HG03175 (cell line): ENCODE measurements at regions not wholly inside any gene's neighbourhood (a gene's known extent, or its start where the extent isn't known, plus 50 kb on each side); places are given as distances from the start of the nearest gene placed in this dataset.

Experiments used
- ATAC-seq: cut with Tn5 transposase; IDR thresholded peaks from one replicate; pipeline ENCODE4 v1.9.1; 2021; ENCODE audit warnings: mild to moderate bottlenecking, moderate library complexity; ENCODE audit not compliant: unreplicated experiment

DNA sequence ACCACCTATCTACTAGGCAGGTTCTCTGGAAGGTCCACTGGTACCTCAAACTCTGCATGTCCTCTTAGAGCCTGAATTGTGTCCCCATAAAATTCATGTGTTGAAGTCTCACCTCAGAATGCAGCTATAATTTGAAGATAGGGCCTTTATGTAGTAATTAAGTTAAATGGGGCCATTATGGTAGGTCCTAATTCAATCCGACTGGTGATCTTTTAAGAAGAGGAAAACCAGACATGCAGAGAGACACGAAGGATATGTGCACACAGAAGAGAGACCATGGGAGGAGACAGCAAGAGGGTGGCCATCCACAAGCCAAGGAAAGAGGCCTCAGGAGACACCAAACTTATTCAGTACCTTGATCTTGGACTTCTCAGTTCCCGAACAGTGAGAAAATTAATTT lies 345.4 kb downstream of the ENC1 start:
- no peak for ATAC-seq

DNA sequence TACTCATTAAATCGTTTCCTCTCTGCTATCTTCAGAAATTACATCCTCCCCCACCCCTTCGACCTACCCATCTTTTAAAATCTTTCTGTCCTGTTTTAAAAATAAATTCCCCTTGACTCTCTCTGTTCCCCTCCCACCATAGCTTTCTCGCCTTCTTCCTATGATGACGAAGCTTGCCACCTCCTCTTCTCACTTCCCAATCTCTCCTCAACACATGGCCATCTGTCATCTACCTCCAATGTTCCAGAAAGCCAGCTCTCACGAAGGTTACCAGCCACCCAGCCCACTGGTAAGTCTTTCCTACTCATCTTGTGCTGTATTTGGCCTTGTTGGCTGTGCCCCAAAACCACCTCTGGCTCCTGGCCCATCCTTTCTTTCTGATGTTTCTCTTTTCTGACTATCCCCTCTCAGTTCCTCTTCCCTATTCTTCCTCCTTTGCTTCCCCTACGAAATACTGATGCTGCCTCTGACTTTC lies 346.3 kb downstream of the ENC1 start:
- peak; percentile 62 for ATAC-seq

DNA sequence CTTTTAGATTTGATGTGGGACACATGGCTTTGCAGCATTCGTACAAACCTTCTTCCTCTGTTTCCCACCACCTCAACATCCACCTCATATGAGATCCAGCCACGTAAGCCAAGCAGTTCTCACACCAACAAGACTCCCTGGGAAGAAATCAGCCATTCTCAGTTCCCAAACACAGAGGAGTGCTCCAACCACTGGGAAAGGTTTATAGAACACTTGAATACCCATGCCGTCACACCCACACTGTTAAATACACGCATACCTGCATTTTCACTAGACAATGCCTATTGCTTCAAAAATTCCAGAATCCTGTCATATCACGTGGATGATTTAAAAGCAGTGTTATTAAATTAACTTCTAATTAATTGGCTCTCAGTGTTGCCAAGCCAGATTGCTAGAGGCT lies 347.3 kb downstream of the ENC1 start:
- ATAC-seq: no peak

DNA sequence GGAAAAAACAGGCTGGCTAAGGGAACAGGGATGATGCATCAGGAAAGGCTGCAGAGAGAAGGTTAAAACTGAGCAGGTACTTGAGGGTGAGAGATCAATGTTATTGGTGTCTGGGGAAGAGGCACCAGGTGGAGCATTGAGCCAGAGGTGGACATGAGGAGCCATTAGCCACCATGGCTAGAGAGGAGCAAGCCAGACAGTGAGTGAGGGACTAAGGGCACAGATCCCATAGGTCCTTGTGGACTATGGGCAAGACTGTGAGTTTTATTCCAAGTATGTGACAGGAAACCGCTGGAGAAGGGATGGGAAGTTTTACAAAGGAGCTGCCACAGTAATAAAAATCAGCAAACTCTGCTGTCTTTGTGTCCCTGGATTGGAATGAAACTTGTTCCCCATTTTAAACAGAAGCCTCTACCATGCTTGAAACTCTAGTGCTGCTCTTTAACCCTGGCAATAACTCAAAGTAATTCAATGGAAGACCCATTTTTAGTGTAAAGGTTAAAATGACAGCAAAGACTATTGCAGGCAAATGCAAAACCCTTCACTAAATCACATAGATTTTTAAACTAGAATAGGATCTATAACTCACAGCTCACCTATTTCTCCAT lies 349.8 kb downstream of the ENC1 start:
- no peak for ATAC-seq

DNA sequence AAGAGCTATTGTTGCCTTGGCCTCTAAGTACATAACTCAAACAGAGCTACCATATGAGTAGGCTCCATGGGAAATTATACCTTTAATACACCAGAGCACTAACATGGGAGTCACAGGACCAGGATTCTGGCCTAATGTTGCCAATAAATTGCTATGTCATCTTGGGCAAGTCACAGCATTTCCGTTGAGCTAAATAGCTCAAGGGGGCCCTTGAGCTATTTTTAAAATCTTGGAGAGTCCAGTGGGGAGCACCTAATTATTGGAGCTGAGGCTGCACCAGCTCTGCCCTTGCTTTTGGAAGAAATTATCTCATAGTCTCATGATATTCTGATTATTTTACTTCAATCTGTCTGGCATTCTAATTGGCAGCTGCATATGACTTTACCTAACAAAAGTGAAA lies 350.8 kb downstream of the ENC1 start:
- no peak for ATAC-seq

DNA sequence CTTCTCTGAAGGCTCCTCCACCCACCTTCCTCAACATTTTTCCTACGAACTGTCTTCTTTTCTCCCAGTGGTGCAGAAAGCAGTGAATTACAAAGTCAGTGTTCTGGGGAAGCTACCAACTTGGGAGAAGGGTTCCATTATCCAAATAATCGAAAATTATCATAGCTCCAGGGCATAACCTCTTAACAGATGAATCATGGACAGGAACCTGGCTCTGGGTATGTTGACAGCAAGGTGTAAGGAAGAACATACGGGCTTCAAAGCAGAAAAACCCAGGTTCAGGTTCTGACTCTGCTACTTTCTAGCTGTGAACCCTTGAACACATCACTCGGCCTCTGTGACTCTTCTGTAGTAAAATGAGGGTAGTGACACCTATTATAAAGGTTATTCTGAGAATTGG lies 351.3 kb downstream of the ENC1 start:
- ATAC-seq: no peak

DNA sequence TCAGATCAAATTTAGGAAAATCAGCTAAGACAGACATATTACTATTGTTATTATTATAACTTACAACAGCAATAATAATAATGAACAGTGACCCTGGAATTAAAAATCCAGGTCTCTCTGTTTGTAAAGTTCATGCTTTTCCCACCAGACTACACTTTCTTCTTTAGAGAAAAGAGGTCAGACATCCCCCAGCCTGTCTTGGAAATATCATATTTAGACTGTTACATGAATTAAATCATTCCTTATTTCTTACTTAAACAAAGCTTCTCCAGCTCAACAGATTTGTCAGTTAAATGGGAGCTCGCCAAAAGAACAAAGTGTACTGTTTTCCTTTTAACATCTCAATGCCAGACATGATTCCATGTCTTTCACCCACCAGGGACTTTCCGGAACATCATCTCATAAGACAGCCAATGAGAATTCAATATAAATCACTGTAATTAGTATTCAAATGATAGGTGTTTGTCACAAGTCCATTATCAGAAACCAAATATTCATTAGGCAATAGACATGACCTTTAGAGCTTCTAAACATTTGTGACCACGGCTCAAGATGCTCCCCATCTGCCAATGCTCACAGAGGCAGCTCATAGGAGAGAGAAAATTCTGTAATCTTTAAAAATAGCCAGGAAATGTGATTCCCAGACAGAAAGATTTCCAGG lies 351.9 kb downstream of the ENC1 start:
- ATAC-seq: no peak

DNA sequence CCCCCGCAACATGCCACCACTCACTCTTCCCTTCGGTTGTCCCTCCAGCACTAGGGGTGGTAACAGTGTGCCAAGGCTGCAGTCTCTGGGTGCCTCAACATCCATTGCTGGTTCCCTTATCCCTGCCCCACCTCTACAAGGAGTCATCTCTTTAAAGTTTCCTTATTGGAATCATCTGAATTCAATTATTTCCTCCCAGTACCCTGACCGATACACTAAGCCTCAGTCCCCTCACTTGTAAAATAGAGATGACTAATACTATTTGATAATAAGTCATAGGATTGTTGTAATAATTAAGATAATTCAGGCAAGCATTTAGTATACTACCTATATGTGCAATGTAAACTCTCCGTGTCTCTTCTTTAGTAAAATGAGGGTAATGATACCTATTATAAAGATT lies 352.5 kb downstream of the ENC1 start:
- no peak for ATAC-seq

DNA sequence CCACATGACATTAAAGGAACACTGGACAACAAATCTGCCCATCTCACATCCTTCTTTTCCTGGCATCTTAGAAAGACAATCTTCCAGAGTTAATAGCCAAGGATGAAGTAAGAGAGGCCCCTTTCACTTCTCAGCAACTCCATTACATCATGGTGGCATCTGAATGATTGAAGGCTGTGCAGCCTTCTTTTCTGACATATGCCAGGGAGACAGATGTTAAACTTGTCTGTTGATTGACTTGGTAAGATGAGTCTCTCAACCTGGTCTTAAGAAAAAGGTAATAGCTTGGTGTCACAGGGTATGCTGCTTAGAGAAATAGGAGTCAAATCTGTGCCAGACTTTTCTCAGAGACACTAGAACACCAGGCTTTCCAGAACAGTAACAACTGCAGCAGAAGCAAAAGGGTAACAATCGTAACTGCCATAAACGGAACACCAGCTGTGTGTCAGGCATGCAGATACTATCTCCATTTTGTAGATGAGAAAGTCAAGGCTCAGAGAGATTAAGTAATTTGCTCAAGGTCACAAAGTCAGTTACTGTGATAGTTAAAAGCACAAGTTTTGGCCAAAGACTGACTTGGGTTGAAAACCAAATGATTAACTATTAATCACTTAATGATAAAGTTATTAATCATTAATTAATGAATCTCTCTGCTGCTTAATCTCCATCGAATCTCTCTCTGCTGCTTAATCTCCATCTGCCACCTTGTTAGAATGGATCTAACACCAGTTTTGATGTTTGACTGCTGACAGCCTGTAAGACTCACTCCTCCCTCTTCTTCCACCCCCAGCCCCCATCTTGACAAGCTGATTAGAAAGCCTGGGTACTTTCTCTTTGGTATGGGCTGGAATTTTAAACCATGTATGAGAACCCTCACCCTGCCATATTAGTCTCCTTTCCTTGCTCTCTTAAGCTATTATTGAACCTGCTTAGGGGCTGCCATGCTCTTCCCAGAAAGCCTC lies 353.5 kb downstream of the ENC1 start:
- no peak for ATAC-seq

DNA sequence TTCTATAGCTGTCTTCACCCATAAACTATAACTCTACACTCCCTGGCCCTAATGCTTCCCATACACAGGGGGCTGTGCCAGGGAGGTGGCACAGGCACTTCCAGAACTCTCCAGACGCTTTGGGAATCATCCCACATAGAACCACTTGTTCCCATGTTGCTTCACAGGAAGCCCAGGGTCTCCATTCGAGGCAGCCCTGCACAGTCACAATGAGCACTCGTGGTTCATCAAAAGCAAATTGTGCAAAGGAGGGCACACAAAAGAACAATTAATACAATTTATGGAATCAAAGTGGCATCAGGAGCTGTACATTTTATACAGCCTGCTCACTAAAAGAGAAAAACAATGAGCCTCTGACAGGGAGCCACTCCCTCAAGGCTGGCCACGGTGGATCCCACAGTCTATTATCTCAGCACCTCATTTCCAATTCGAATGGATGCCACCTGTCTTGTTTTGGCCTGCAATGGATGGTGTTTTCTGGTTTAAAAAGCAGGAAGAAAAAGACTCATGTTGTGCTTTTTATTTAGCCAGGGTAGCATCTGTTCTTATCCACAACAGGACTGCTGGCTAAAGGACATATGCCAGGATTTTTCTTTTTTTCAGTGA lies 354.8 kb downstream of the ENC1 start:
- no peak for ATAC-seq

DNA sequence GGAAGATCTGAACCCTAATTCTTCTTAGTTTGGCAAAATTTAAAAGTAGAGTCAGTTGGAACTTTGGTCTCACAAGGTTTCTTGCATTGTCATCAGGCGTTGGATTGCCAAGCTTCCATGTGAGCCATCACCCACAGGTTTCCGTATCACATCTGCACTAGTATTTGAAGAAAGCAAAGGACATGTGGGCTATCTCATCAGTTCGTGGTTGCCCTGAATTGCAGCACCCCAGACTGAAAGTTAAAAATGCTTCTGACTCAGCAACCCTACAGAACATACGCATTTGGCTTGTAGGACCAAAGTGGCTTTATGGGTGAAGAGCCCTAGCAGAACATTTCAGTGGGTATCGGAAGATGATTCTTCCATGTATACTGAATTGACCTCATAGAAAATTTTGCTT lies 358.0 kb downstream of the ENC1 start:
- ATAC-seq: no peak

DNA sequence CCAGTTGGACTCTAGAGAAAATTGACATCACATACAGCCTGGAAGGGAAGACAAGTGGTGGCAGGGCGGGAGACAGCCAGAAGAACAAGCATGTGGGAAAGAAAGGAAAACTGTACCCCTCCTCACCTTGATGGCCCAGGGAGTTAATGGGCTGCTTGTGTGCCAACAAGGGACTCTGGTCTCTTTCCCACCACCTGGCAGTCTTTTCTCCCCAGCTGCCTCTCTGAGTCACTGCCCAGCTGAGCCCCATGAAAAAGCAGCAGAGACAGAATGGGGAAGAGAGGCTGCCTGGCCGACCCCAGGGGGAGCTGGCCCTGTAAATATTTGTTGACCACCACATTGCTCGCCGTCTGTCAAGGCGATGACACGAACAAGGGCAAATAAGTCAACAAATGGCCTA lies 359.4 kb downstream of the ENC1 start:
- ATAC-seq: no peak

DNA sequence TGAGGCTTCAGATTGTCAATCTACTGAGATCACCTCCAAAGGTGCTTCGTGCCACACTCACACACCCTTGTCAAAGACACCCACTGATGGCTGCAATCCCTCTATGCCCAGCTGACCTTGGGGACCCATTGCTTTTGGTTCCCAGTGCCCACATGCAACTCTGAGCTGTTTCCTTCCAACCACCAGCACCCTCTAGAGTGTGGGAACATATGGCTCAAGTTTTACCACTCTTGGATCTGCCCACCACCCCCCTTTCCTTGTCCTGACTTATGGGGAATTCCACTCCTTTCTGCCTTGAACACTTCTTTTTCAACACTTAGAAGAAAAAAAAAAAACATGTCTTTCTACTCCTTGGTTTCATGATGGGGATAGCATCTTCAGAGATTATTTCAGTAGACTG lies 360.2 kb downstream of the ENC1 start:
- ATAC-seq: no peak

DNA sequence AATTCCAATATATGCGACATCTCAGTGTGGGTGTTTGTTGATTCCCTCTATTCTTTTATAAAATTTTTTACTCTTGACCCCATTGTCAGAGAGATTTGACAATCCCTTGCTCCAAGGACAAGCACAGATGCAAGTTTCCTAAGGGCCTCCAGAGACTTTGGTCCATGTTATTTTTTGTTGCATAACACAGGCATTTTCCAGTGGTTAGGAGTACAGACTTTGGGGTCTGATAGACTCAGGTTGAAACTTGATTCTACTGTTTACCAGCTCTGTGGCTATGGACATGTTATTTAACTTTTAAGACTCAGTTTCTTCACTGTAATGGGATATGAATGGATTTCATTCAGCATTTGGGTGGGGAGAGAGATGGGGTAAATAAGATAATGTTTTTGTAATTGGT lies 361.3 kb downstream of the ENC1 start:
- ATAC-seq: no peak

DNA sequence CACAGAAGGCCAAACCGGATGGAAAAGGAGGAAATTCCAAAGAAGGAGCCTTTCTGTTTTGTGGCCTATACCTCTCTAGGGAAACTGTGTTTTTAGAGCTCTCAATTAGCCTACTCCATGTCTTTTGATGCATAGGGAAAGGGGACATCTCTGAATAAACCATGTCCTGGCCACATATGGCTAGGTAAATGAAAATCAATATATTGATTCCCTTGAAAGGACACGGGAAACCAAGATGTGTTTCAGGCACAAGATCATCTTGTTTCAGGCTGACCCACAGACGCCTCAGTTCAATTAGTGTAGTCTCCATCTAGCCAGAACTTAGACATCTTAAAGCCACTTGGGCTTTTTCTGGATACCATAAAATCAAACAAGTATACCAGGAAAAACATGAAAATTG lies 363.1 kb downstream of the ENC1 start:
- no peak for ATAC-seq

DNA sequence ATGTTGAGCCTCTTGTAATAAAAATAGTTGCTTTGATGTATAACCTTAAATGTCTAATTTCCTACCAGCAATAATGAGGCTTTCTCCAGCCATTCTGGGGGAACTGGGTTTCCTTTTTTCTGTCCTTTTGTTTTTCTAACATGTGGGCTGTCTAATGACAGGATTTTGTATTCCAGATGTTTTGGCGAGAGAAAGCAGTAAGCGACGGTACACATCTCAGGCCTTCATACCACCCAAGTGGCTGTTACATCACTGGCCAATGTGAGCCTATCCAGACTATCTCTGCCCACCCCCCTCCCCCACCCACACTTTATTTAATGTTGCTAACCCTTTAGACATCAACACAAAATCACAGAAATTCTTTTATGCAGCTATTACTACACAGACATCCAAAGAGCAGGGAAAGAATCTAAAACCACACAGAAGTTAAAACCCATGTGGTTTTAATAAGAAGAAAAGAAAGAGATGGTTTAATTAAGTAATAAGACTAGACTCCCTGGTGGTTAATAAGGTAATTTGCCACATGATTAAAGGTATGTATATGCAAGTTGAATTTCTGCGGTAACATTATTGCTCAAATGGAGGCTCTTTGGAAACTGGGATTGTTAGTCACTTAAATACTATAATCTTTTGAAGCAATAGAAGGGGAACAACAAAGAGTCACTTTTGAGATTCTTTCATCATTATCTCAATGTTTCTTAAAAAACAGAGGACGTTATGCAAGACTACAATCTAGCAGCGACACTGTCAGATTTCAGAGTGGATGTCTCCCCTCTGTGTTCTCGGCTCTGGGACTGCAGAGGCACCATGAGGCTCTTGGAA lies 365.1 kb downstream of the ENC1 start:
- ATAC-seq: no peak

DNA sequence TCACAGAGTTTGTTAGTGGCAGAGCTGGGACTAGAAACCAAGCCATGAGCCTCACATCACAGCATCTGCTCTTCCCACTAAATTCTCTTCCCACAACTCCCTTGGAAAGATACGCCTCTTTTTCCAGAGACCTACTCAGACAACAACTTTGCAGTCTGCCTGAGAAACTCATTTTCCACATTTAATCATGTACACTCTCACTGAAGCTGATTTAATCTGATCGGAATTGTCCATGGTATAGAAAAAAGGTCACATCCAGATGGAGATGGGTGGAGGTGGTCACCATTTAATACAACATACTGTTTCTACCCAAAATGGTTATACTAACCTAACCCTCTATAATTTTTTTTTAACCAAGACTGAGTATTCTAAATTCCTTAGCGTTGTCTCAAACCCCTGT lies 366.2 kb downstream of the ENC1 start:
- ATAC-seq: no peak

DNA sequence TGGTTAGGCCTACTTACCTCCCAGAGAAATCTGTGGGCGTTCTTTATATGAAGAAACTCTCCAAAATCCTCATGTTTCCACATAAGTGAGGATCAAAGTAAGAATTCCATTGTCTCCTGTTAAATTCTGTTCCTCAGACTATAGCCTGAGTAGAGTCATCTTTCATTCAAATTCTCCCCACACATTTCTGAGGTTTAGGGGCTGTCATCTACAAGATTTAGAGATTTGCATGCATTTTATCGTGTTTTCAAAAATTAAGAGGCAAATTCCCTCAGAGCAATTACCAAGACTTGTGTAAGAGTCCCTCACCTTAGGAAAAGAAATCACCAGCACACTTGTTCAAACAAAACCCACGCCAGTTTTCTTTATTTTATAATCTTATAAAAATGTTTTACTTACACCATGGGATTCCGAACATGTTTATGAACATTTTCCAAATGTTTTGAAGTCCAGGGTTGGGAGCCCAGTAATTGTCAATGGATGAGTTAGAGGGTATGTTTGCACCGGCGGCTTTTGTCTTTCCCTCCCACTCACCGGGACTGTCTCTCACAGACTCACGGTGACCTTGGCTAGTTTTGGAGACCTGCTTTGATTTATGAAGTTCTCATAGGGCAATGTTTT lies 367.6 kb downstream of the ENC1 start:
- no peak for ATAC-seq

DNA sequence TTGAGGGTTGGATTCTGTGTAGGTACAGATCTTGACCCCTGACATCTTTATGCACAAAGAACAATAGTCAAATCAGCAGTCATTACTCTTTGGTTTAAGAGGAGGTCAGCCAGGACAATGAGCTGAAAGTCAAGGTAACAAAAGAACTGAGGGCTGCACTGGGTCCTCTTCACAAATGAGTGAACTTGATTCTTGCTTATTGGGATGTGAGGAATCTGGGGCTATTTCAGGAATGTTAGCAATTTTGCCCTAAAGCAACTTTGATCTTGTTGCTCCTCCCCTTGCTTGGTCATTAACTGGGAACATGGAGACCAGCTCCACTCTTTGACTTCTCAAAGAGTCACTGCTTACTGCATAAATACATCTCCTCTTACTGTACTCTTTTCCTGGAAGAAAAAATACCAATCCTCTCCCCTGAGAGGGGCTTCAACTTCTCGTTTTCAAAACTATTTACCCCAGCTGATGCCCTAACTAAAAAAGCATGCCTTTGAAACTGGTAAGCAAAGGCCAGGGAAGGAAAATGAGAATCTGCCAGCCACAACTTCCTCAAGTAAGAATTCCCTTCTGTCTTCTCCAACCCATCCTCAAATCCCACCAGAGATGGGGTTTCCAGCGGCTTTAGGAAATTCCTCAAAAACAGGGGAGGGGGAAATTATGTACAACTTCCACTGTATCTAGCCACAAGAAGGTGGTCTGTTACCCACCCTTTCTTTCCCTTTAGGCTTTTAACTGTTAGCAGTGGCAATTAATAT lies 368.3 kb downstream of the ENC1 start:
- ATAC-seq: no peak
